AG04450 (cell line): ENCODE measurements at regions not wholly inside any gene's neighbourhood (a gene's known extent, or its start where the extent isn't known, plus 50 kb on each side); places are given as distances from the start of the nearest gene placed in this dataset.
"Not testable (repeated sequence)": the region's sequence is repeated elsewhere in the genome, so short reads cannot be mapped to it uniquely, and the experiment has no call there.

ENCODE experiments used
- CTCF ChIA-PET: fragments of 300-600, 350-600 bp; formaldehyde crosslinking; extraction: SDS; loops from one replicate; lab custom pipeline; 2022; ENCODE audit warnings: antibody characterized with exemption, inconsistent platforms; lab: Charles Lee
- POLR2A ChIA-PET: fragments of 350-600 bp; formaldehyde crosslinking; extraction: SDS; loops from one replicate; lab custom pipeline; 2021; ENCODE audit warnings: antibody characterized with exemption, inconsistent platforms; lab: Yijun Ruan, JAX
- DNase-seq: peaks from one replicate; pipeline ENCODE4 v3.0.0-alpha.2; 2011; ENCODE audit warnings: low read depth, low spot score
- H3K27ac ChIP-seq: one replicate; pipeline ENCODE4 v1.5.1; 2012; ENCODE audit warnings: low read depth, low read length, control low read depth
- H3K27me3 ChIP-seq: one replicate; pipeline ENCODE4 v1.6.0; 2012; ENCODE audit warnings: low read length; ENCODE audit not compliant: control insufficient read depth, insufficient read depth
- H3K4me3 ChIP-seq: 2 replicates; pipeline ENCODE4 v1.5.1; 2011; ENCODE audit warnings: mild to moderate bottlenecking, low read depth, low read length, control low read depth
- H3K9me3 ChIP-seq: 2 replicates; pipeline ENCODE4 v1.5.1; 2012; ENCODE audit warnings: low read length; ENCODE audit not compliant: control insufficient read depth, insufficient read depth
- TF ChIP-seq, protein P1 (sequence below): IDR thresholded peaks from 2 replicates; pipeline ENCODE4 v1.5.1; 2011; ENCODE audit warnings: low read depth, low read length, control low read depth, inconsistent platforms

DNA sequence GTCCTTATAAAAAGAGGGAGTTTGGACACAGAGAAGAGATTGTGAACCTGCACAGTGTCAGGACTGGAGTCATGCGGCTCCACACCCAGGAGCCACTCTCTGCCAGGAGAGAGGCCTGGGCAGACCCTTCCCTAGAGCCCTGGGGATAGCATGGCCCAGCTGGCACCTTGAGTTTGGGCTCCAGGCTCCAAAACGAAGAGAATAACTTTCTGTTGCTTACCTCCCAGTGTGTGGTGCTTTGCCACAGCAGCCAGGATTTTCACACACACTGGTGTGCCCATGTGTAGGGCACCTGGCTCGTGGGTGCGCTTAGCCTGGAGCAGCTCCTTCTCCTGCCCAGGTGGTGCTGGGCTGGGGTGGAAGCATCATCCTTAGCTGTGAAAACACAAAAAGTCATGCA is 344.3 kb downstream of the TEX29 start:
- Histone ChIP-seq H3K9me3 (peaks cover 66% of the 10 kb centered on the region), H3K4me3 (no peak overlapping the region), H3K27me3 (no peaks in the 10 kb centered on the region), H3K27ac (no peak overlapping the region)
- POLR2A ChIA-PET = no interaction called here
- no peak for DNase-seq
- TF ChIP-seq, protein P1, sequence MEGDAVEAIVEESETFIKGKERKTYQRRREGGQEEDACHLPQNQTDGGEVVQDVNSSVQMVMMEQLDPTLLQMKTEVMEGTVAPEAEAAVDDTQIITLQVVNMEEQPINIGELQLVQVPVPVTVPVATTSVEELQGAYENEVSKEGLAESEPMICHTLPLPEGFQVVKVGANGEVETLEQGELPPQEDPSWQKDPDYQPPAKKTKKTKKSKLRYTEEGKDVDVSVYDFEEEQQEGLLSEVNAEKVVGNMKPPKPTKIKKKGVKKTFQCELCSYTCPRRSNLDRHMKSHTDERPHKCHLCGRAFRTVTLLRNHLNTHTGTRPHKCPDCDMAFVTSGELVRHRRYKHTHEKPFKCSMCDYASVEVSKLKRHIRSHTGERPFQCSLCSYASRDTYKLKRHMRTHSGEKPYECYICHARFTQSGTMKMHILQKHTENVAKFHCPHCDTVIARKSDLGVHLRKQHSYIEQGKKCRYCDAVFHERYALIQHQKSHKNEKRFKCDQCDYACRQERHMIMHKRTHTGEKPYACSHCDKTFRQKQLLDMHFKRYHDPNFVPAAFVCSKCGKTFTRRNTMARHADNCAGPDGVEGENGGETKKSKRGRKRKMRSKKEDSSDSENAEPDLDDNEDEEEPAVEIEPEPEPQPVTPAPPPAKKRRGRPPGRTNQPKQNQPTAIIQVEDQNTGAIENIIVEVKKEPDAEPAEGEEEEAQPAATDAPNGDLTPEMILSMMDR = no peak
- CTCF ChIA-PET = no interaction called here

DNA sequence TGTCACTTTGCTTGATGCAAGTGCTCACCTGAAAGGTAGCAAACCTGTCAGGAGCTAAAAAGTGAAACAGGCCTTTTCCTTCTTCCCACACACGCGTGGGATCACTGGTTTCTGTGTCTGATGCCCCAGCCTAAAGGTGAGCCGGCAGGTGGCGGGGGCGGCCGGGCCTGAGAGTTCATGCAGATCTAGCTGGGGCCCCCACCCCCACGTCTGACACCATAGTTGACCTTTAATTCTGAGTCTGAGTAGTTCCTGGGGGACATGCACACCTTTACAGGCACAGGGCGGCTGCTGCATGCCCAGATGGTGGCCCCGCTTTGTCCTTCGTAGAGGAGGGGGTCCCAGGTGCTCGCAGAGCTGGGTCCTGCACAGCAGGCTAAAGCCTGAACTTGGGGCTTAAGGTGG is 345.3 kb downstream of the TEX29 start:
- Histone ChIP-seq H3K27ac (no peak overlapping the region), H3K9me3 (peaks cover 64% of the 10 kb centered on the region), H3K4me3 (no peak overlapping the region), H3K27me3 (no peaks in the 10 kb centered on the region)
- CTCF ChIA-PET = no interaction called here
- DNase-seq = no peak
- TF ChIP-seq, protein P1 = no peak
- POLR2A ChIA-PET = no interaction called here

DNA sequence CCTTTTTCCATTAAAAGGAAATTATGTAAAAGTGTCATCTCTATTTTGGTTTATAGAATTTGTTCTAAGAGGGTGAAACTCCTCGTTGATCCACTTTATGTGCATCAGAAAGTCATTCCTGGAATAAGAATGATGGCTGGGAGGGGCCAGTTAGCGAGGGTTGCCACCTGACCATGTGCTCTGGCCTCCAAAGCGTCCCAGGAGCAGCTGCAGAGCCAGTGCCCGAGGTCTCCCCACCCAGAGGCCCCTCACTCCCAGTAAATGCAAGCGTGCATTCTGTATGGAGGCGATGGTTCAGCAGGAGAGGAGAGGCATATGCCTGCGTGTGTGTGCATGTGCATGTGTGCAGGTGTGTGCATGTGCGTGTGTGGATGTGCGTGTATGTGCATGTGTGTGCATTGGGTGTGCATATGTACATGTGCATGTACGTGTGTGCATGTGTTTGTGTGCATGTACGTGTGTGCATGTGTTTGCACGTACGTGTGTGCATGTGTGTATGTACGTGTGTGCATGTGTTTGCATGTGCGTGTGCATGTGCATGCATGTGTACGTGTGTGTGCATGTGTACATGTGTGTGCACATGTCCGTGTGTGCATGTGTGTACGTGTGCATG is 345.8 kb downstream of the TEX29 start:
- Histone ChIP-seq H3K27me3 (no peaks in the 10 kb centered on the region), H3K9me3 (peaks cover 59% of the 10 kb centered on the region), H3K4me3 (no peak overlapping the region), H3K27ac (no peak overlapping the region)
- DNase-seq = no peak
- TF ChIP-seq, protein P1 = no peak
- POLR2A ChIA-PET = no interaction called here
- CTCF ChIA-PET = no interaction called here

- CTCF ChIA-PET = no interaction called here
Observed at GRCh38 chr13:111667757-111668156, 347.3 kb downstream of the TEX29 start.

DNA sequence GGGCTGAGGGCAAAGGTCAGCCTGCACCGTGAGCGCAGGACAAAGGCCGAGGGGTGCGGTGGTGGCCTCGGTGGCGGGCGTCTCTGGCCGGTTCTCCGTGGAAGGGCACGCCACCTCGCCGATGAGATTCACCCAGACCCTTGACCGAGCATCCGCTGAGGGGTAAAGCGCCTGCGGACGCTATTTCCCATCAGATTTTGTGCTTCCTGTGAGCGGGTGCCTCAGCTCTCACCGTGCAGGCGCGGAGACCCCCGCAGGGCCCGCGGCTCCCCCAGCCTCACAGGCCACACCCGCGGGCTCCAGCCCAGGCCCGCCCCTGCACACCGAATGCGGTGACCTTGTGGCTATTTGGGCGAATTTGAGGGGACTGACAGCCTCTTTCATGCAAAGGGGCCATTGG is 348.0 kb downstream of the TEX29 start:
- H3K9me3 ChIP-seq = peaks cover 43% of the 10 kb centered on the region
- no peak overlapping the region for H3K4me3 ChIP-seq
- H3K27me3 ChIP-seq = no peaks in the 10 kb centered on the region
- ChIA-PET CTCF (no interaction called here), POLR2A (no interaction called here)
- H3K27ac ChIP-seq = no peak overlapping the region
- DNase-seq = no peak
- TF ChIP-seq, protein P1 = no peak

More at GRCh38 chr13:111667757-111668156, 347.3 kb downstream of the TEX29 start:
- TF ChIP-seq, protein P1 = no peak
- no peak overlapping the region for H3K27ac ChIP-seq
- DNase-seq = no peak
- POLR2A ChIA-PET = no interaction called here
- peaks cover 48% of the 10 kb centered on the region for H3K9me3 ChIP-seq
- no peak overlapping the region for H3K4me3 ChIP-seq
- H3K27me3 ChIP-seq = no peaks in the 10 kb centered on the region

DNA sequence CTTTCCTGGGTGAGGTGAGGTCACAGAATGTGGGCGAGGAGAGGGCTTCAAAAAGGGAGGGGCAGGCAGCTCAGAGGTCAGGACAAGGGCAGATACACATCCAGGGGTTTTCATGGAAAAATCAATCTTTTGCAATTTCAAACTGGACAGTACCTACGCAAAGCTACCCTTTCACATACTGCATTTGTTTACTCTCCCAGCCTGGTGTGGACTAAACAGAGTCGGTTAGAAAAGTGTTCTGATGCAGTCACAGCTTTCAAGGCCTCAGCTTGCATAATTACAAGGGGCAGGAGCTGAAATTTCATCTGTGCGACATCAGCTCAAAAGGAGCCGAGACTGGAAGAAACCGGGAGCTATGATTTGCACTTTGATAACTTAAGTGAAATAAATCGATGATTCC is 351.8 kb downstream of the TEX29 start:
- H3K27me3 ChIP-seq, POLR2A ChIA-PET, DNase-seq, H3K4me3 ChIP-seq, CTCF ChIA-PET, H3K27ac ChIP-seq: not testable (repeated sequence)
- H3K9me3 ChIP-seq = peaks cover 13% of the 10 kb centered on the region

GRCh38 chr13:111678120-111678882 is 357.9 kb downstream of the TEX29 start:
- H3K27ac ChIP-seq, DNase-seq, H3K27me3 ChIP-seq, CTCF ChIA-PET, H3K9me3 ChIP-seq, POLR2A ChIA-PET, H3K4me3 ChIP-seq: not testable (repeated sequence)
